ENCODE measurements at regions not wholly inside any gene's neighbourhood (a gene's known extent, or its start where the extent isn't known, plus 50 kb on each side); places are given as distances from the start of the nearest gene placed in this dataset.

- intact Hi-C loops (cut with DNase I) = no loop called here
- DNase-seq = no peak
- no peak for ATAC-seq (ENCODE audit: poor library complexity)
These were observed 50.4 kb upstream of the NEO1 start for GRCh38 chr15:73001840-73002239.

GRCh38 chr15:73000293-73000692, 52.0 kb upstream of the NEO1 start:
- ATAC-seq (ENCODE audit: poor library complexity) = no peak
- intact Hi-C loops (cut with DNase I) = no loop called here
- no peak for DNase-seq

- ATAC-seq (ENCODE audit: poor library complexity) (no peak), DNase-seq (no peak)
- intact Hi-C loops (cut with DNase I) = no loop called here
These were observed 52.7 kb upstream of the NEO1 start for GRCh38 chr15:72999586-72999985.

GRCh38 chr15:72998681-72999466, 53.4 kb upstream of the NEO1 start:
- no peak for ATAC-seq (ENCODE audit: poor library complexity)
- DNase-seq = no peak
- intact Hi-C loops (cut with DNase I) = no loop called here

GRCh38 chr15:72998226-72998625, 54.0 kb upstream of the NEO1 start:
- intact Hi-C loops (cut with DNase I) = no loop called here
- no peak for DNase-seq
- no peak for ATAC-seq (ENCODE audit: poor library complexity)

GRCh38 chr15:72995849-72996248, 56.4 kb upstream of the NEO1 start:
- intact Hi-C loops (cut with DNase I) = no loop called here
- ATAC-seq (ENCODE audit: poor library complexity) = no peak
- no peak for DNase-seq

- ATAC-seq (ENCODE audit: poor library complexity) (peak; percentile 45), DNase-seq (peak; percentile 47)
- intact Hi-C loops (cut with DNase I) = no loop called here
These were observed 57.6 kb upstream of the NEO1 start for GRCh38 chr15:72994534-72995177.

- DNase-seq (no peak), ATAC-seq (ENCODE audit: poor library complexity) (peak; percentile 73)
- intact Hi-C loops (cut with DNase I) = no loop called here
These were observed 59.4 kb upstream of the NEO1 start for GRCh38 chr15:72992841-72993252.

GRCh38 chr15:72991026-72991425, 61.2 kb upstream of the NEO1 start:
- DNase-seq (no peak), ATAC-seq (ENCODE audit: poor library complexity) (no peak)
- intact Hi-C loops (cut with DNase I) = no loop called here

GRCh38 chr15:72983801-72984545, 68.3 kb upstream of the NEO1 start:
- no peak for ATAC-seq (ENCODE audit: poor library complexity)
- intact Hi-C loops (cut with DNase I) = no loop called here

GRCh38 chr15:72982714-72983113, 69.5 kb upstream of the NEO1 start:
- intact Hi-C loops (cut with DNase I) = no loop called here
- ATAC-seq (ENCODE audit: poor library complexity) (no peak), DNase-seq (no peak)

More at GRCh38 chr15:72983801-72984545, 68.3 kb upstream of the NEO1 start:
- DNase-seq = no peak

GRCh38 chr15:72980661-72981060, 71.6 kb upstream of the NEO1 start:
- no peak for DNase-seq
- intact Hi-C loops (cut with DNase I) = no loop called here
- ATAC-seq (ENCODE audit: poor library complexity) = no peak

- intact Hi-C loops (cut with DNase I) = no loop called here
- DNase-seq (no peak), ATAC-seq (ENCODE audit: poor library complexity) (no peak)
These were observed 72.5 kb upstream of the NEO1 start for GRCh38 chr15:72979791-72980190.

GRCh38 chr15:72979308-72979707, 73.0 kb upstream of the NEO1 start:
- no peak for DNase-seq
- intact Hi-C loops (cut with DNase I) = no loop called here
- ATAC-seq (ENCODE audit: poor library complexity) = no peak

- DNase-seq (no peak), ATAC-seq (ENCODE audit: poor library complexity) (no peak)
- intact Hi-C loops (cut with DNase I) = no loop called here
These were observed 74.0 kb upstream of the NEO1 start for GRCh38 chr15:72978223-72978622.

- DNase-seq (no peak), ATAC-seq (ENCODE audit: poor library complexity) (no peak)
- intact Hi-C loops (cut with DNase I) = no loop called here
These were observed 79.9 kb upstream of the NEO1 start for GRCh38 chr15:72972362-72972761.

GRCh38 chr15:72971766-72972165, 80.5 kb upstream of the NEO1 start:
- ATAC-seq (ENCODE audit: poor library complexity) (no peak), DNase-seq (no peak)
- intact Hi-C loops (cut with DNase I) = no loop called here

GRCh38 chr15:72970933-72971760, 81.1 kb upstream of the NEO1 start:
- intact Hi-C loops (cut with DNase I) = no loop called here
- ATAC-seq (ENCODE audit: poor library complexity) = peak; percentile 48
- no peak for DNase-seq

GRCh38 chr15:72968531-72968922, 83.7 kb upstream of the NEO1 start:
- no peak for ATAC-seq (ENCODE audit: poor library complexity)
- intact Hi-C loops (cut with DNase I) = no loop called here
- DNase-seq = no peak

Data from Right ventricle myocardium superior (tissue), 1 donor.